ENCODE measurements at regions not wholly inside any gene's neighbourhood (a gene's known extent, or its start where the extent isn't known, plus 50 kb on each side); places are given as distances from the start of the nearest gene placed in this dataset.
A peak's percentile ranks its signal among the peaks of the same experiment; 100 is the strongest.
"Not testable (repeated sequence)": the region's sequence is repeated elsewhere in the genome, so short reads cannot be mapped to it uniquely, and the experiment has no call there.

GRCh38 chr5:40274568-40274967 lies 405.1 kb upstream of the PTGER4 start:
- no peak for DNase-seq

GRCh38 chr5:40273936-40274335 lies 405.8 kb upstream of the PTGER4 start:
- no peak for DNase-seq

- no peak for DNase-seq
Observed at GRCh38 chr5:40271476-40271875, 408.2 kb upstream of the PTGER4 start.

GRCh38 chr5:40270274-40270845 lies 409.4 kb upstream of the PTGER4 start:
- DNase-seq, result peak; percentile 50

GRCh38 chr5:40268088-40268487 lies 411.6 kb upstream of the PTGER4 start:
- no peak for DNase-seq

GRCh38 chr5:40266952-40267351 lies 412.8 kb upstream of the PTGER4 start:
- DNase-seq, result peak; percentile 4

- DNase-seq, result no peak
Observed at GRCh38 chr5:40261984-40262383, 417.7 kb upstream of the PTGER4 start.

GRCh38 chr5:40260361-40260760 lies 419.4 kb upstream of the PTGER4 start:
- DNase-seq, result no peak

- DNase-seq, result no peak
Observed at GRCh38 chr5:40258222-40258621, 421.5 kb upstream of the PTGER4 start.

GRCh38 chr5:40240671-40241070 lies 439.0 kb upstream of the PTGER4 start:
- DNase-seq, result no peak

- no peak for DNase-seq
Observed at GRCh38 chr5:40240111-40240510, 439.6 kb upstream of the PTGER4 start.

GRCh38 chr5:40238066-40238745 lies 441.5 kb upstream of the PTGER4 start:
- DNase-seq, result no peak

- DNase-seq, result no peak
Observed at GRCh38 chr5:40235471-40236400, 444.0 kb upstream of the PTGER4 start.

GRCh38 chr5:40233268-40233667 lies 446.4 kb upstream of the PTGER4 start:
- no peak for DNase-seq

- DNase-seq, result no peak
Observed at GRCh38 chr5:40227931-40228330, 451.8 kb upstream of the PTGER4 start.

- DNase-seq, result no peak
Observed at GRCh38 chr5:40227366-40227765, 452.3 kb upstream of the PTGER4 start.

- DNase-seq, result peak; percentile 41
Observed at GRCh38 chr5:40226906-40227305, 452.8 kb upstream of the PTGER4 start.

- not testable (repeated sequence) for DNase-seq
Observed at GRCh38 chr5:40225147-40225546, 454.6 kb upstream of the PTGER4 start.

- DNase-seq, result no peak
Observed at GRCh38 chr5:40224421-40224820, 455.3 kb upstream of the PTGER4 start.

- no peak for DNase-seq
Observed at GRCh38 chr5:40223884-40224402, 455.8 kb upstream of the PTGER4 start.

GRCh38 chr5:40221796-40222195 lies 457.9 kb upstream of the PTGER4 start:
- no peak for DNase-seq

GRCh38 chr5:40221255-40221654 lies 458.5 kb upstream of the PTGER4 start:
- no peak for DNase-seq

GRCh38 chr5:40220260-40220659 lies 459.5 kb upstream of the PTGER4 start:
- DNase-seq, result peak; percentile 55

- no peak for DNase-seq
Observed at GRCh38 chr5:40217553-40217952, 462.2 kb upstream of the PTGER4 start.
